HG02938 (cell line): ENCODE measurements at regions not wholly inside any gene's neighbourhood (a gene's known extent, or its start where the extent isn't known, plus 50 kb on each side); places are given as distances from the start of the nearest gene placed in this dataset.
"Not testable (repeated sequence)": the region's sequence is repeated elsewhere in the genome, so short reads cannot be mapped to it uniquely, and the experiment has no call there.

Experiments
- ATAC-seq: cut with Tn5 transposase; IDR thresholded peaks from one replicate; pipeline ENCODE4 v1.9.1; 2021; ENCODE audit warnings: mild to moderate bottlenecking, moderate library complexity; ENCODE audit not compliant: unreplicated experiment

DNA sequence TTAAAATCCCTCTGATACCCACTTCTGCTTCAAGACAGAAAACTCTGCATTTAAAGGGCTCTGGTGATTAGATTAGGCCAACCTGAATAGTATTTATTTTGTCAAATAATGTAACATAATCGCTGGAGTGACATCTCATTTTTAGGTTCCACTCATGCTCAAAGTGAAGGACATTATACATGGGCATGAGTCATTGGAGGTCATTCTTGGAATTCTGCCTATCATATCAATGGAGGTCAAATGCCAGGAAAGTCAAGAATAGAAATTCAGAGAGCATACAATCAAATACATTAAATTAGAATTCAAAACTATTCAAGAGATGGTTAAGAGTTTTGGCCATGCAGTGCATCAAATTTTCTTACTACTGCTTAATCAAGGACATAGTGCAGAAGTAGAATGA is 50.8 kb upstream of the PRSS1 start:
- ATAC-seq, result no peak

DNA sequence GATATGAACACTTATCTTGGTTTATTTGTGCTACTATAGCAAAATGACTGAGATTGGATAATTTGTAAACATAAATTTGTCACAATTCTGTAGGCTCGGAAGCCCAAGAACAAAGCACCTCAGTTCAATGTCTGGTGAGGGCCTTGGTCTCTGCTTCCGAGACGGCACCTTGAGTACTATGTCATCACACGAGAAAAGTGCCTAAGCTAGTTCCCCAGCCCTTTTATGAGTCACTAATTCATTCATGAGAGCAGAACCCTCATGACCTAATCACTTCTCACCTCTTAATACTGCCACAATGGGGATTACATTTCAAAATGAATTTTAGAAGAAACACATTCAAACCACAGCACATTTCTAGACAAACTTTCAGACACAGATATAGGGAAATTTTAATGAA is 52.0 kb upstream of the PRSS1 start:
- no peak for ATAC-seq

DNA sequence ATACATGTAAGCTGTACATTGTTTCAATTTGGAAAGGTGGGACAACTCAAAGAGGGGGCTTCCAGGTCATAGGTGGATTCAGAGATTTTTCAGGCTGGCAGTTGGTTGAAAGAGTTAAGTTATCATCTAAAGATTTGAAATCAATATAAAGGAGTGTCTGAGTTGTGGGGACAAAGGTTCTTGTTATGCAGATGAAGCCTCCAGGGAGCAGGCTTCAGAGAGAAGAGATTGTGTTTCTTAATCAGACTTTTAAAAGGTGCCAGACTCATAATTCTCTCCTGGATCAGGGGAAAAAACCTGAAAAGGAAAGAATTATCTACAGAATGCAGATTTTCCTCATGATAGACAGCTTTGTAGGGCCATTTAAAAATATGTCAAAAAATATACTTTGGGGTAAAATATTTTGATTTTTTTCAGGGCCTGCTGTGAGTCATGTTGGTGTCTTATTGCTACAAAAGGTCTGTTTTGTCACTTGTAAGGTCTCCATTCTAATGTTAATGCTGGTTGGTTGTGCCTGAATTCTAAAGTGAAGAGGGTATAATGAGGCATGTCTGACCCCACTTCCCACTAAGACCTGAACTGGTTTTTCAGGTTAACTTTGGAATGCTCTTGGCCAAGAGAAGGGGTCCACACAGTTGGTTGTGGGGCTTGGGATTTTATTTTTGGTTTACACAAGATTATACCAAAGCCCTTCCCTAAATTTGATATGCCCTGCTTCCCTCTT is 52.7 kb upstream of the PRSS1 start:
- no peak for ATAC-seq

DNA sequence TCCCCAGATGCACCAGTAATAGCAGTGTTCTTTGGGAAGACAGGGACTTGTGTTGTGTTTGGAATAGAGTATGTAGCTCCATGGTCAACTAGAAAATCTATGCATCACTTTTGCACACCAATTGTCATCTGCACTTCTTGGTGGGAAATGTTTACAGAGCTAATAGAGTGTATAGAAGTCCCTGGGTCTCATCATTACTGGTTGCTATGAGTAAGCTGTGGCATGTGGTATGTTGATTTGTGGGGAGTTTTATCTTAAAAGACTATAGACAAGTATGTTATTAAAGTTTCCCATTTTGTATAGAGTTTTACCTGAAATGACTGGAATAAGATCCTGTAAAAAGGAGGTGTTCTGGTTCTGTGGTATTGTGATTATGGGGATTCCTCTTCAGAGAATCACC is 55.4 kb upstream of the PRSS1 start:
- ATAC-seq, result no peak

DNA sequence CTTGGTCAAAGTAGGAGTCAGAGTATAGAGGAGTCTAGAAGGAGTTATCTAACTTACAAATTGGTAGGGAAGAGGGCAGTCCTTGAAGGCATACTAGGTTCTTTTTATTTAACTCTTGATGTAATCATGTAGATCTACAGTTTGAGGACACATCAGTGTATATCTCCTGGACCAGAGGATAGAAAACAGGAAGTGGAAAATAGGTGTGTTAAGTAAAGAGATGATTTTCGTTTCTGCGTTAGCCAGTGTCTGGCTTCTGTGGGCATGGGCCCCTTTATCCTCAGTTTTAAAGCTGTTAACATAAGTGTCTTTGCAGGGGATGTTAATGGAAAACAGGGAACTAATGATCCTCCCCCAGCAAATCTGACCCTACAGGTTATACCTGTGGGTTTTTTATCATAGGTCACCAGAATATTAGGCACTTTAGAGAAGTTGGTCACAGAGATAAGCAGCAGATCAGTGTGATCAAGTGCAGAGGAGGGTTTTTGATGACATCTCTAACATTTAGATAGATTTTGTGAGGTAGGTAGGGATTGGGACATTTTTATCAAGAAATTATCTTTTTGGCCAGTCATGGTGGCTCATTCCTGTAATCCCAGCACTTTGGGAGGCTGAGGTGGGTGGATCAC is 58.6 kb upstream of the PRSS1 start:
- ATAC-seq, result no peak

DNA sequence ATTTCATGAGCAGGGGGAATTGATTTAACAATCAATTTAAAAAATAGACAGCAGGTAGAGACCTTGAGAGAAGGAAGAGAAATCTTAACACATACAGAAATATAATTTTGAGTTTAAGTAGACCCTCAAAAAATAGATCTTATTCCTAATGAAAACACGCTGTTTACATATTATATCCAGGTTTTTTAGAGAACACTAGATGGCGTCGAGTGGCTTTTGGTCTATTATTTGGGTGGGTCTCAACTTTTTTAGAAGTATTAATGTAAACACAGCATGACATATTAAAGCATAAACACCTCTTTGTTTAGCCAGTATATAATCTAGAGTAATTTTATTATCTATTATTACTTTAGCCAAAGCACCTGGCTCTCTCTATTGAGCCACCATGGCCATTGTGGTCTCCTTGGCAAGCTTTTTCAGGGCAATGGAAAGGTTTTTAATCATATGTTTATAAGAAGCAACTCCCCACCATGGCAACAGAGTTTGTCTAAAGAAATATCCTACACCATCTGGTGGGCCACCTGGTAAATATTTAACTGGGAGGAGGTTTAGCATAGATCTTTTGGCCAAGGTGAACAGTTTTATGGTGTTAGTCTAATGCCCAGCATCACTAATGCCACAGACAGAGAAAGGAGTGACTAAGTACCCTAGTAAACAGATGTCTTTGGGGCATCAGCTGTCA is 59.7 kb upstream of the PRSS1 start:
- ATAC-seq, result no peak

DNA sequence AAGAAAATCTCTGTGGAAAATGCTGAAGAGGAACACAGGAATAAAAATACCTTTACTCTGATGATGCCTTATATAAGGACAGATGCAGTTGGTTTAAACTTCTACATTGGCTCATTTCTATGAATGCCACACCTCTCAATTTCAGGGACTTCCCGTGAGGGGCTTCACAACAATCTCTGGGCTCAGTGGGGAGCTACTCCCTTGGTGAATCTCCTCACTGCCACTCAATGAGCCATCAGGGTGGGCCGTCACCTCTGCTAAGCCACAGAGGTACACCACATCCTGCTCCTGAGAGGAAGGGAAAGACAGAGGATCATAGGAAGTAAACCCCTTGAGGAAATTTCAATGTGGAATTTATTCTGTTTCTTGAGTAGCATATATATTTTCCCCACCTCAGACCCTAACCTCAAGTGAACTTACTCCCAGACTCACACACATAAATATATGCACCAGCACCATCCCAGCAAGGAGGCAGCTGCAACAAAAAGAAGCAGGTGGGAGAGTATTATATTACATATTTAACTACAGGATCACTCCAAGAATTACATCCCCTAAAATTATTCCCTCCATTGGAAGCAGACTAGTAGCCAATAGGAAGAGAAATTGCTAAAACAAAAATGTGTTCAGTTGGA is 63.3 kb upstream of the PRSS1 start:
- no peak for ATAC-seq

DNA sequence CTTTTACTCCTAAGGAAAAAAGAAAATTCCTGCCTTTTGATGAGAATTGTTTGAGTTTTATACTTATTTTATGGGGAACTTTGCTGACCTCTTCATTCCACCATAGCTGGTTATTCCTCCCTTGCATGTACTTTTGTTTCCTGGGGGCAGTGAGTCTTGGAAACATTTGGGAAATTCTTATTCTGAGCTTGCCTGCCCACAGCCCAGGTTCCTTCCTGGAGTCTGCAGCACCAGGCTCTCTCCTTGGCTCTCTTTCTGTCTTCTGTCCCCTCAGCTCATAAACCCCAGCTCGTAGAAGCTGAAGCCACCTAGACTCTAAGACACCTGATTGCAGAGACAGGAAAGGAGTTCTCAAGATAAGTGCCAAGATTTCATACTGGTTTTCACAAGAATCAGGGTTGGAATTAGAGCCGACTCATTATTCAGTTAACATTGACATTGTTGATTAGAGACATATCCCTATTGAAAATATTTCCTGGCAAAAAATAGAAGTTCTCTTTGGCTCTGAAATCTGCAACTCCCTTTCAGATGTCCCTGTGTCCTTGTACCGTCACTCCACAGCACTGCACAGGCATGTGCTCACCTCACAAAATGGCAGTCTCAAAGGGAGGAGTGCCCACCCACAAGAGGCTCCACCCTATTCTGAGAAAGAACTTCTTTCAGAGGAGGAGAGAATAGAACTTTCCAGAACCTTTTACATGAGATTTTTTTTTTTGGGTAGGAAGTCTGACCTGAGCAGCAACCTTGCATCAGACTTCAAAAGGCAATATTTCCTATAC is 67.8 kb upstream of the PRSS1 start:
- ATAC-seq, result no peak

DNA sequence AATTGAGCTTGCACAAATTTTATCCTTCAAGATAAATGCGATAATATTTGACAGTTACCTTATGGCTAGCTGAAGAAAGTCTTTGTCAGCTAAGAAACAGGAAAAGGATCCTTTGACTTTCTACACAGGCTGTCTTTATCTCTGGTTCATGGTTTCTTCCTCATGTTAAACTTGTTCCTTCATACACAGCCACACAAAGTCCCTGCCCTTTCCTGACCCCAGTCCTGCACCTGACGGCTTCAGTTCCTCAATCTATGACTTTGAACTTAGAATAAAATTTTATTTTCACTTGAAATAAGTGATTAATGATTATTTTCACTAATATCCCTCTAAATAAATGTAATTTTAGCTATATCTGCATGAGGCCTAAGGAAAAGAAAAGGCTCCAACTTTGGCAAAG is 77.8 kb upstream of the PRSS1 start:
- ATAC-seq, result no peak

DNA sequence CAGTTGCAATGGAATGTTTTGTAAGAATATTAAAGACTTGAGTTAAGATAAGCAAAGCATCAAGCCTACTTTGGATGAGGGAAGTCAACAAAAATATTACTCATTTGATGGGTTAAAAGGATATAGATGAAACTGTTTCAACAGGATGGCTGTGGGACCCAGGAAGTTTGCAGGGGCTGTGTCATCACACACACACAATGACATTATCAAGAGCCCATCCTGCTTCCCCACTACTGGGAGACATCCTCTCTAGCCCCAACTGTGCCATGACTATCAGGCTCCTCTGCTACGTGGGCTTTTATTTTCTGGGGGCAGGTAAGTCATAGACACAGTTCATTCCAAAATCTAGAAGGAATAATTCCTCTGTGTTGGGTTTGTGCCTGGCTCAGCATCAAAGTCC is 78.8 kb upstream of the PRSS1 start:
- no peak for ATAC-seq

DNA sequence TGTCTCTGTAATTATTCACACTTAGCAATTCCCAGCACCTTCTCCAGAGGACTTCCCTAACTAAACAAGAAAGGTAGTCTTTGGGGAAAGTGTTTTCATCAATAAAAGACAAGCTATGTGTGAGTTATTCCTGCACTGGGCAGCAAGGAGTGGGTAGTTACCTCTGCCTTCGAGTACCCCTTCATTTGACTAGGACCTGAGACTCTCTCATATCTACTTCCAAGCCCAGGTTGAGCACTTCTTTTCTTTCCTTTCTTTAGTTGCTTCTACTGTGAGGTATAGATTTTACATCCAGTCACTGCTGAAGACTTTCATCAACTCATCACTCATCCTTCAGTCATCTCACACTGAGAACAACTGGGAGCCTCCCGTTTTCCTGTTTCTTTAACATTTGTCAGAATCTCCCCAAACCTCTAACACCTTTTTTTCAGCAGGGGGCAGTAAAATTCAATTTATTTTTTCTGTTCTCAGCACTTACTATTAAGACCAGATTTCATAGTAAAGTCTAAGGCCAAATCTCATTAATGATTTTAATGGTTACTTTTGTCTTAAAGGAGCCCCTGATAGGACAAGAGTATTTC is 80.1 kb upstream of the PRSS1 start:
- ATAC-seq, result no peak

DNA sequence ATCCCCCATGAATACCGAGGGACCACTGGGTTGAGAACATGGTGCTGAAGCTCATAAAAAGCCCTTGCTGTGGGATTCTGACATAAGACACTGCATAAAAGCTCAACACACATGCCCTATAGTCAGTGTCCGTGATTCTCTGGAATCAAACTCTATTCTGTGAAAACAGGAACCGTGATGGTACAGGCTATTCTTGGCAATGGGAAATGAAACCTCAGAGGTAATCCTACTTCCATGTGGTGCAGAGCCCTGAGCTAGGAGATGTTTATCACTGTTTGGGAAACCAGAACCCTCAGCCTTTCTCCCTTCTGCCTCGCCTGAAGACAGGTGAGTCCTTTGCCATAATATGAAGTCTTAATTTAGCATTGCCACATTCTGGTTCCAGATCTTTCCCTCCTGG is 80.8 kb upstream of the PRSS1 start:
- no peak for ATAC-seq

DNA sequence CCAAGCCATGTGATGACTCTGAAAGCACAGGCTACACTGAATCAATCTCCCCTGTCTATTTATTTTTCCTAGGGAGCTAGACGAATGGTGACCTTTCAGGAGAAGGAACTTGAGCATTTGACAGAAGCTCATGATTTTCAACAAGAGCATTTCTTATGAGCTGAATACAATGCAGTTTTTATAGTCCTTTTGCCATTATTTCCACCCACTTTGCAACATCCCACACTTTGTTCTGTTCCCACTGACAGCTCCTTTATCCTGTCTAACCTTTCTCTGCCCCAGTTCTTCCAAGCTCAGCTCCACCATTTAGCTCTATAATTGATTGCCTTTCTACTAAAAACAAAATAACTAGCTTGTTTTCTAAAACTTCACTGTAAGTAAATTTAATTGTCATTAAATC is 91.9 kb upstream of the PRSS1 start:
- no peak for ATAC-seq

DNA sequence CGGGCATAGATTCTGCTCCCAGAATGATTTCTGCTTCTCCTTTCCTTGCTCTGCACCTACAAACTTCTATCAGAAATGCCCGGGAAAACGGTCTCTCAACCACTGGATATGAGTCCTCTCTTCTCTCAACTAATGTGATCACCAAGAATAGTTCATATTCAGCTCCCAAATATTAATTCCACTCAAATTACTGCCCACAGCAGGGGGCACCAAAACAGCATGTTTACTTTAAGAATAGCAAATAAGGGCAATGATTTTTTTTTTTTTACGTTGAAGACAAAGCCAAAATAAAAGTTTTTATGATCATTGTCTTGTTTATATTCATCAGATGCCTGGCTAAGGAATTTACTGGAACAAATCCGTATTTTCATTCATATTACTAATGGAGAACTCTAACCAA is 94.9 kb upstream of the PRSS1 start:
- ATAC-seq, result no peak

DNA sequence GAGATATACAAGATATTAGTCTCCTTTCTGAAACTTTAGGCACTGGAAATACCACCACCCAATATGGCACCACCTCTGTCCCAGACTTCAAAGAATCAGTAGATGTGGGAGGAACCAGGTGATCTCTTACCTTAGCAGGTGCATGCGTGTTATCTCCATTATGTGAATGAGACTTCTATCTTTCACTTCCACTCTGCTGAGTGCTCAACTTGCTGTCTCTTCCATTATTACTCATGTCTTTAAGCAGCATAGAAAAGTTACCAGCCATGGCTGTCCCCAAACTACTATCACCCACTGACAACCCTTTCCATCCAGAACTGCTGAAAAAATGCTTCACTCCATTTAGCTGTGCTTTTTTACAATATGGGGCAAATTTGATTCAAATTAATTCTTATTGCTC is 101.5 kb upstream of the PRSS1 start:
- no peak for ATAC-seq

DNA sequence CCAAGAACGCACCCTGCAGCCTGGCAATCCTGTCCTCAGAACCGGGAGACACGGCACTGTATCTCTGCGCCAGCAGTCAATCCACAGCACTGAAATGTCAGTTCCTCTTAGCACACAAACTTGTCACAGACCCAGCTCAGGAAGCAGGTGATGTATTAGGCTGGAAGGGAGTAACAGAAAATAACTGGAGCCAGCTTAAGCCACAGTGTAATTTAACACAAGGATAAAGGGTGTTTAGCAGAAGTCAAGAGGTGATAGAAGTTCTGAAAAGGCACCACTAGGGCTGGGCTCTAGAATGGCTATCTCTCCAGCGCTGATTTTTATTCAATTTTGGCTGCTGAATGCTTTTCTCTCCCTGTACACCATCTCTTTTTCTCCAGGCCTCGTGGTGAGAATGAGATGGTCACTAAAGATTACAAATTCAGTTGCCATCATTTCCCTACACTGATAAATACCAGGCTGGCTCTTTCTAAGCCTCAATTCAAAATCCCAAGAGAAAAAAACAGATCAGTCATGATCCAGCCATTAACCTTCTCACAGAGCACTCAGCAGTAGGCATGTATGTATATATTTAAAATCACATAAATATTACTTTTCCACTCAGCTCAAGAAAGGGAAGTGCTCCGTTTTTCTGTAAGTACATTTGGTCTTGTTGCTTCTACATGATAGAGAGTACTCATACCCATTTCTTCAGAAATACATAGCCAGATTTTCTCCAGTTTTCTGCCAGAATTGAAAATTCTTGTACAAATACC is 102.7 kb upstream of the PRSS1 start:
- no peak for ATAC-seq

DNA sequence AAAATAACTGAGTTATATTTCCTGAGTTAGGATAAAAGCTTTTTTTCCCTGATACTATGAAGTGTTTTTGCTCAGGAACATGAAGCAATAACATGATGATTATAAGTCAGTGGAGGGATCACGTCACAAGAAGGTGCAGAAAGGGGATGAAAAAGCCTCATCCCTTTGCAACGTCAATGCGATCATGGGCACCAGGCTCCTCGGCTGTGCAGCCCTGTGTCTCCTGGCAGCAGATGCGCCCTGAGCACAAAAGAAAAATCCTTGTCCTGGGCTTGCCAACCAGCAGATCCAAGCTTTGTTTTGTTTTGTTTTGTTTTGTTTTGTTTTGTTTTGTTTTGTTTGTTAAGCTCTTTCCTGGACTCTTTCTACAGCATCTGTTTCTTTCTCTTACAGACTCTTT is 103.5 kb upstream of the PRSS1 start:
- ATAC-seq, result no peak

DNA sequence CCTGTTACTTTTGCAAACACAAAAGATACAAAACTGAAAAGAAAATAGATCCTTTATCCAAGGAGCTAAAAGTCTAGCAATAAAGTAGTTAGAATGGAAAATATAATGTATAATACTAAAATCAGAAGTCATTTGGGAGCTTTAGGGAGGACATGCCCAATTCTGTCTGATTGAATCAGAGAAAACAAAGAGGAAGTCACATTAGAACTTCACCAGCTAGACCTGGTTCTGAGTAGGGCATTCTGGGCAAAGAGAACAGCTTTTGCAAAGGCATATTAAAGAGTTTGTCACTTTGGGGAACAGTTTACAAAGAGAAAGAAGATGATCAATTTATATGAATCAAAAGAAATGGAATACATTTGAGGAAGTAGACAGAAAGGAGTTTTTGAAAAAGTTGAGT is 107.0 kb upstream of the PRSS1 start:
- ATAC-seq, result no peak

DNA sequence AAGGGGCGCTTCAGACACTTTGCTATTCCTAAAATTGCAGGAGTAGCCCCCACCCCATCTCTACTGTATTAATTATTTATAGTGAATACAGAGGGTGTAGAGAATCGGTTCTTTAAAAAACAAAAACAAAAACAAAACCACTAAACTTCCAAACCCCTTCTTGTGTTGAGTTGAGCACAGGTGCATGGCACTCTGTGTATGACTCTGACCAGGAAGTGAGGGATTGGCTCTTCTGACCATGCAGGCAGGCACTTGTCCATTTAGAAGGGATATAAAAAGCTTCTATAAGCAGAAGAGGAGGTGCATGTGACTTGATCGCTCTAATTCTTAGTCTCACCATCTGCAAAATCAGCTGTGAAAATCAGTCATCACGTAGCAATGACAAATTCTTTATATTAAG is 108.0 kb upstream of the PRSS1 start:
- ATAC-seq, result not testable (repeated sequence)

DNA sequence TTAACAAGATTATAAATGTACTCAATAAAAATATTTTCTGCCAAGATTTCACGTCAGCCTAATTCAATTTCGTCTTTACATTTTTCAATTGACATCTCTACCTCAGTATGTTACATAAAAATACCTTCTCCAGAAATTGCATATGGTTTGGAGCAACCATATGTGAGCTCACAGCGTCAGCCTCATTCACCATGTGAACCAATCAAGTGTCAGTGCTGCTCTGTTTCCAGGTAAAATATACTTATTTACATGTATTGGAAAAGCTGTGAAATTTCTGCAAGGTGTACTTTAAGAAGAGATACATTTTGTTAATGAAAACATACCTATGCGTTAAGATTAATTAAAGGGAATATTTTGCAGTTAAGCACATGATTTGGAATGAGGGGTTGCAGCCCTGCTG is 110.7 kb upstream of the PRSS1 start:
- no peak for ATAC-seq
